Osteoblast (primary cell): ENCODE measurements at regions not wholly inside any gene's neighbourhood (a gene's known extent, or its start where the extent isn't known, plus 50 kb on each side); places are given as distances from the start of the nearest gene placed in this dataset. TPM values are rescaled to one million over a fixed set of nuclear protein-coding genes. Genes with fewer than 3 reads are reported as not detected.

Experiments
- DNase-seq: peaks from one replicate; pipeline ENCODE4 v3.0.0; 2011; ENCODE audit warnings: low spot score, mixed read lengths; ENCODE audit not compliant: insufficient read length; ENCODE audit errors: missing footprints
- H2AFZ ChIP-seq: 2 replicates; pipeline ENCODE4 v1.6.0; 2011; ENCODE audit warnings: mild to moderate bottlenecking, low read length
- H3K27ac ChIP-seq: 2 replicates; pipeline ENCODE4 v1.5.1; 2011; ENCODE audit warnings: mild to moderate bottlenecking, low read depth, low read length, moderate library complexity
- H3K27me3 ChIP-seq: 2 replicates; pipeline ENCODE4 v1.6.0; 2012; ENCODE audit warnings: mild to moderate bottlenecking, control low read depth, inconsistent platforms, low read length, moderate library complexity; ENCODE audit not compliant: insufficient read depth
- H3K36me3 ChIP-seq: 2 replicates; pipeline ENCODE4 v1.5.1; 2011; ENCODE audit warnings: mild to moderate bottlenecking, low read length, control low read depth, moderate library complexity; ENCODE audit not compliant: insufficient read depth
- H3K4me1 ChIP-seq: 2 replicates; pipeline ENCODE4 v1.5.1; 2011; ENCODE audit warnings: mild to moderate bottlenecking, low read length, control low read depth, moderate library complexity; ENCODE audit not compliant: insufficient read depth
- H3K4me2 ChIP-seq: 2 replicates; pipeline ENCODE4 v1.6.0; 2011; ENCODE audit warnings: mild to moderate bottlenecking, low read length; ENCODE audit not compliant: insufficient read depth
- H3K4me3 ChIP-seq: fragments of 200-600 bp; sonication (generic); 3 replicates; pipeline ENCODE4 v1.5.1; 2012; ENCODE audit warnings: mild to moderate bottlenecking, low read length, inconsistent platforms; ENCODE audit not compliant: insufficient read depth
- H3K79me2 ChIP-seq: 2 replicates; pipeline ENCODE4 v1.6.0; 2012; ENCODE audit warnings: mild to moderate bottlenecking, low read length, control low read depth, inconsistent platforms; ENCODE audit not compliant: insufficient read depth
- H3K9me3 ChIP-seq: 2 replicates; pipeline ENCODE4 v1.5.1; 2011; ENCODE audit warnings: low read depth, low read length, control low read depth
- H4K20me1 ChIP-seq: 2 replicates; pipeline ENCODE4 v1.6.0; 2012; ENCODE audit warnings: mild to moderate bottlenecking, low read length, control low read depth; ENCODE audit not compliant: insufficient read depth
- small RNA-seq: library from RNA; depleted of rRNA; stranded (forward); fragments of <200 nt; gene quantifications from one replicate; pipeline ENCODE3, GENCODE V24; 2012
- TF ChIP-seq, protein P1 (sequence below): IDR thresholded peaks from 2 replicates; pipeline ENCODE4 v1.5.1; 2011; ENCODE audit warnings: mild to moderate bottlenecking, low read depth, low read length, moderate library complexity; ENCODE audit errors: extremely low read depth

DNA sequence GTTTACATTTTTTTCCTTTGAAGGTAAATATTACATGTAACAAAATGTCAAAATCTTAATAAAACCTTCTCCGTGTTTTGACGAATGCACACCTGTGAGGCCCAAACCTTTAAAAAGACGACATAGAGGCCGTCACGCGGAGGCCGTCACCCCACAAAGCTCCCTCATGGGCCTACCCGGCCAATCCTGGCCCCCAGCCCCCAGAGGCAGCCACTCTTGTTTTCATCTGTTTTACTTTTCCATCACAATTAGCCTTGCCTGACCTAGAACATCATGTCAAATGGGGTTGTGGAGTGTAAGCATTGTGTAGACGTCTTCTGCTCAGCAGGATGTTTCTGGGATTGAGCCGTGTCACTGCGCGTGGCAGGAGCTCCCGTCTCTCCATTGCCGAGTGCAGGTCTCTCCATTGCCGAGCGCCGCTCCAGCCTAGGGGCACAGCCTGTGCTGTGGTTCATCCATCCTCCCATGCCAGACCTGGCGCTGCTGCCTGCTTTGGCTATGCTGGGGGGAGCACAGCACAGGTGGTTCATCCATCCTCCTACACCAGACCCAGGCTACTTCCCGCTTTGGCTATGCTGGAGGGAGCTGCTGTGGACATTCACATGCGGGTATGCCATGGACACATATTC is 52.2 kb upstream of the IRX4 start:
- no peaks in the 10 kb centered on the region for H3K9me3 ChIP-seq
- no peak overlapping the region for H3K27ac ChIP-seq
- DNase-seq, result peak; percentile 61
- H3K79me2 ChIP-seq, result no peaks in the 10 kb centered on the region
- H3K4me2 ChIP-seq, result no peak overlapping the region
- TF ChIP-seq, protein P1, sequence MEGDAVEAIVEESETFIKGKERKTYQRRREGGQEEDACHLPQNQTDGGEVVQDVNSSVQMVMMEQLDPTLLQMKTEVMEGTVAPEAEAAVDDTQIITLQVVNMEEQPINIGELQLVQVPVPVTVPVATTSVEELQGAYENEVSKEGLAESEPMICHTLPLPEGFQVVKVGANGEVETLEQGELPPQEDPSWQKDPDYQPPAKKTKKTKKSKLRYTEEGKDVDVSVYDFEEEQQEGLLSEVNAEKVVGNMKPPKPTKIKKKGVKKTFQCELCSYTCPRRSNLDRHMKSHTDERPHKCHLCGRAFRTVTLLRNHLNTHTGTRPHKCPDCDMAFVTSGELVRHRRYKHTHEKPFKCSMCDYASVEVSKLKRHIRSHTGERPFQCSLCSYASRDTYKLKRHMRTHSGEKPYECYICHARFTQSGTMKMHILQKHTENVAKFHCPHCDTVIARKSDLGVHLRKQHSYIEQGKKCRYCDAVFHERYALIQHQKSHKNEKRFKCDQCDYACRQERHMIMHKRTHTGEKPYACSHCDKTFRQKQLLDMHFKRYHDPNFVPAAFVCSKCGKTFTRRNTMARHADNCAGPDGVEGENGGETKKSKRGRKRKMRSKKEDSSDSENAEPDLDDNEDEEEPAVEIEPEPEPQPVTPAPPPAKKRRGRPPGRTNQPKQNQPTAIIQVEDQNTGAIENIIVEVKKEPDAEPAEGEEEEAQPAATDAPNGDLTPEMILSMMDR, result no peak
- H3K36me3 ChIP-seq, result no peaks in the 10 kb centered on the region
- H3K4me3 ChIP-seq, result no peak overlapping the region
- H2AFZ ChIP-seq, result no peak overlapping the region
- H4K20me1 ChIP-seq, result no peaks in the 10 kb centered on the region
- peaks cover 9% of the 10 kb centered on the region for H3K27me3 ChIP-seq
- no peaks in the 10 kb centered on the region for H3K4me1 ChIP-seq

DNA sequence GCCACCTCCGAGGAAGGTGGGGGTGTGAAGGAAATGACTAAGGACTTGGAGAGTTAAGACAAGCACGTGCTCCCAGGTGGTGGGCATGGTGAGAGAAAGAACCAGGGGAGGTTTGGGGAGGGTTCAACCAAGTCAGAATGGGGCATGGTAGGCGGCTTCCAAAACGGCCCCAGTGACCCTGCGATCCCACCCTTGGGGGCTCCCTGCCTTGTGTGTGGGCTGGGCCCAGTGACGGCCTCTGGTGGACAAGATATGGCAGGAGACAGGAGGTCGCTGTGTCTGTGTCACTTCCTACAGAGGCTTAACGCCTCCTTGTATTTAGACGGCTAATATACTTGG is 51.3 kb upstream of the IRX4 start:
- TF ChIP-seq, protein P1, result no peak
- H2AFZ ChIP-seq, result no peak overlapping the region

DNA sequence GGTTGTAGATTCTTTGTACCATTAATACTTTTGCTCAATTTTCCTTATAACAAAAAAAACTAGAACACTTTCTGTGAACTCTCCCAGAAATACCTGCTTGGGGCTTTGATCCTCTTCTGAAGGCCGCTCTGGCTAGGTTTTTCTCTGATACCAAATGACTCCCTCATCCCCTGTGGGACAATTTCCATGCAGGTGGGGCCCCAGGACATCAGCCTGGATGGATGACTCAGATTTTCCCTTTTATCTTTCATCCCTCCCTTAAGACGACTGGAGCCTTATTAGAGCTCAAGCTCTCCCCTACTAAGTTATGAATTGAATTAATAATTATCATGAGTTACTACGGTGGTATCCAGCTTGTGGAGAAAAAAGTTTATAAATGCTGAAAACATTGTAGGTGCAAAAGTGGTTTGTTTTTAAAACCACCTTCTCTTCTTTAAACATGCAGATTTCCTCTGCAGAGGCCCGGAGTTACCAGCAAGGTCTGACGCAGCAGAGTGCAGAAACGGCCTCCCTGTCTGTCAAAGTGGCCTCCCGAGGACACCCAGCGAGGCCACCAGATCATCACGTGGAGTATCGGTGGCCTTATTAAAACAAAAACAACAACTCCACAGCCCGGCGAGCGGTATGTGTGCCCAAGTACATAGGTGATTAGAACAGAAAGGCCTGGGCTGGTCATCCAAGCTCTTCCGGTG is 50.8 kb upstream of the IRX4 start:
- Histone ChIP-seq H2AFZ (no peak overlapping the region), H3K4me3 (no peak overlapping the region), H3K27ac (no peak overlapping the region), H3K36me3 (no peaks in the 10 kb centered on the region), H3K4me2 (no peak overlapping the region), H3K79me2 (no peaks in the 10 kb centered on the region), H3K4me1 (no peaks in the 10 kb centered on the region), H3K9me3 (no peaks in the 10 kb centered on the region), H3K27me3 (peaks cover 9% of the 10 kb centered on the region), H4K20me1 (no peaks in the 10 kb centered on the region)
- TF ChIP-seq, protein P1, result no peak
- peak; percentile 30 for DNase-seq

More for the DNA sequence above, 51.3 kb upstream of the IRX4 start:
- H4K20me1 ChIP-seq, result no peaks in the 10 kb centered on the region
- H3K4me2 ChIP-seq, result no peak overlapping the region
- H3K4me1 ChIP-seq, result no peaks in the 10 kb centered on the region
- H3K4me3 ChIP-seq, result no peak overlapping the region
- H3K9me3 ChIP-seq, result no peaks in the 10 kb centered on the region
- peaks cover 9% of the 10 kb centered on the region for H3K27me3 ChIP-seq
- H3K27ac ChIP-seq, result no peak overlapping the region
- H3K79me2 ChIP-seq, result no peaks in the 10 kb centered on the region
- H3K36me3 ChIP-seq, result no peaks in the 10 kb centered on the region
- peak; percentile 70 for DNase-seq

Small RNA genes in the stretch of these regions (small RNA-seq; reads per million reads assigned to genes)
- gene AC092266.1, result not detected
- not detected for gene RF00019
